ENCODE measurements at regions not wholly inside any gene's neighbourhood (a gene's known extent, or its start where the extent isn't known, plus 50 kb on each side); places are given as distances from the start of the nearest gene placed in this dataset.

- H3K9me3 Mint-ChIP-seq (ENCODE audit: unreplicated experiment), result no peaks in the 10 kb centered on the region
- ChIA-PET CTCF (interaction anchor here (1.0 kb wide), 1 partner anchor 180 kb away, joined by 3 read pairs; no protein-coding TSS in a partner anchor), POLR2A (no interaction called here)
- no TSS peak for BruUV-seq (replicated peaks)
- H3K27me3 Mint-ChIP-seq (ENCODE audit: insufficient read depth, unreplicated experiment), result no peaks in the 10 kb centered on the region
- intact Hi-C loops (cut with micrococcal nuclease), result no loop called here
- TF ChIP-seq CTCF (IDR thresholded peaks at IDR 0.05; ENCODE audit: unreplicated experiment), result no peak
- H3K4me3 Mint-ChIP-seq (ENCODE audit: unreplicated experiment), result no peak overlapping the region
- H3K4me1 Mint-ChIP-seq (ENCODE audit: insufficient read depth, unreplicated experiment), result no peaks in the 10 kb centered on the region
- H3K27ac Mint-ChIP-seq (ENCODE audit: low read depth, unreplicated experiment), result no peak overlapping the region
- no peaks in the 10 kb centered on the region for H3K36me3 Mint-ChIP-seq (ENCODE audit: insufficient read depth, unreplicated experiment)
- DNase-seq (ENCODE audit: unreplicated experiment), result no peak
These were observed 506.7 kb upstream of the SGO1 start for GRCh38 chr3:20692675-20693074.

GRCh38 chr3:20683910-20684309 lies 497.9 kb upstream of the SGO1 start:
- Mint-ChIP-seq H3K4me3 (ENCODE audit: unreplicated experiment) (no peak overlapping the region), H3K27me3 (ENCODE audit: insufficient read depth, unreplicated experiment) (no peaks in the 10 kb centered on the region), H3K9me3 (ENCODE audit: unreplicated experiment) (no peaks in the 10 kb centered on the region), H3K4me1 (ENCODE audit: insufficient read depth, unreplicated experiment) (no peaks in the 10 kb centered on the region), H3K36me3 (ENCODE audit: insufficient read depth, unreplicated experiment) (no peaks in the 10 kb centered on the region), H3K27ac (ENCODE audit: low read depth, unreplicated experiment) (no peak overlapping the region)
- intact Hi-C loops (cut with micrococcal nuclease), result no loop called here
- BruUV-seq (replicated peaks), result no TSS peak
- POLR2A ChIA-PET, result interaction anchor here (0.7 kb wide), 2 partner anchors 9 to 260 kb away, joined by 3 to 4 read pairs; no protein-coding TSS in a partner anchor
- DNase-seq (ENCODE audit: unreplicated experiment), result no peak
- no peak for TF ChIP-seq CTCF (IDR thresholded peaks at IDR 0.05; ENCODE audit: unreplicated experiment)
- CTCF ChIA-PET, result interaction anchor here (0.6 kb wide), 1 partner anchor 8 kb away, joined by 3 read pairs; no protein-coding TSS in a partner anchor

- Mint-ChIP-seq H3K4me3 (ENCODE audit: unreplicated experiment) (no peak overlapping the region), H3K27ac (ENCODE audit: low read depth, unreplicated experiment) (no peak overlapping the region), H3K36me3 (ENCODE audit: insufficient read depth, unreplicated experiment) (no peaks in the 10 kb centered on the region), H3K27me3 (ENCODE audit: insufficient read depth, unreplicated experiment) (no peaks in the 10 kb centered on the region), H3K4me1 (ENCODE audit: insufficient read depth, unreplicated experiment) (no peaks in the 10 kb centered on the region), H3K9me3 (ENCODE audit: unreplicated experiment) (no peaks in the 10 kb centered on the region)
- intact Hi-C loops (cut with micrococcal nuclease), result no loop called here
- ChIA-PET CTCF (interaction anchor here (1.2 kb wide), 1 partner anchor 343 kb away, joined by 3 read pairs; no protein-coding TSS in a partner anchor), POLR2A (no interaction called here)
- BruUV-seq (replicated peaks), result no TSS peak
- TF ChIP-seq CTCF (IDR thresholded peaks at IDR 0.05; ENCODE audit: unreplicated experiment), result no peak
- no peak for DNase-seq (ENCODE audit: unreplicated experiment)
These were observed 496.6 kb upstream of the SGO1 start for GRCh38 chr3:20682573-20682972.

- ChIA-PET CTCF (interaction anchor here (0.7 kb wide), 1 partner anchor 902 kb away, joined by 3 read pairs; no protein-coding TSS in a partner anchor), POLR2A (interaction anchor here (0.6 kb wide), 1 partner anchor 13 kb away, joined by 3 read pairs; no protein-coding TSS in a partner anchor)
- H3K9me3 Mint-ChIP-seq (ENCODE audit: unreplicated experiment), result no peaks in the 10 kb centered on the region
- H3K27me3 Mint-ChIP-seq (ENCODE audit: insufficient read depth, unreplicated experiment), result no peaks in the 10 kb centered on the region
- no peak for TF ChIP-seq CTCF (IDR thresholded peaks at IDR 0.05; ENCODE audit: unreplicated experiment)
- H3K27ac Mint-ChIP-seq (ENCODE audit: low read depth, unreplicated experiment), result no peak overlapping the region
- H3K4me3 Mint-ChIP-seq (ENCODE audit: unreplicated experiment), result no peak overlapping the region
- H3K36me3 Mint-ChIP-seq (ENCODE audit: insufficient read depth, unreplicated experiment), result no peaks in the 10 kb centered on the region
- H3K4me1 Mint-ChIP-seq (ENCODE audit: insufficient read depth, unreplicated experiment), result no peaks in the 10 kb centered on the region
- DNase-seq (ENCODE audit: unreplicated experiment), result no peak
- intact Hi-C loops (cut with micrococcal nuclease), result no loop called here
- BruUV-seq (replicated peaks), result no TSS peak
These were observed 495.1 kb upstream of the SGO1 start for GRCh38 chr3:20680990-20681628.
